ENCODE measurements at regions not wholly inside any gene's neighbourhood (a gene's known extent, or its start where the extent isn't known, plus 50 kb on each side); places are given as distances from the start of the nearest gene placed in this dataset.

GRCh38 chr9:13689925-13690324 is 410.4 kb upstream of the MPDZ start:
- H3K9ac ChIP-seq (ENCODE audit: low read length) = no peak overlapping the region
- no peaks in the 10 kb centered on the region for H3K9me3 ChIP-seq (ENCODE audit: control extremely low read depth in 1 of 3, control insufficient read depth in 2 of 3, insufficient read depth in 1 of 3, low read length in 2 of 3)
- H3K4me3 ChIP-seq (ENCODE audit: control extremely low read depth in 1 of 5, extremely low read depth in 1 of 5, insufficient read depth in 1 of 5, low read depth in 2 of 5, low read length in 4 of 5) = no peak overlapping the region
- H3K4me2 ChIP-seq (replicated peaks; ENCODE audit: low read depth, low read length, poor library complexity, severe bottlenecking) = no peak overlapping the region
- H4K20me1 ChIP-seq (ENCODE audit: control insufficient read depth, insufficient read depth, low read length, poor library complexity, severe bottlenecking) = no peaks in the 10 kb centered on the region
- H3K27me3 Mint-ChIP-seq = no peaks in the 10 kb centered on the region
- no peaks in the 10 kb centered on the region for H3K79me2 ChIP-seq (ENCODE audit: control insufficient read depth, insufficient read depth, low read length)
- no peak overlapping the region for H3K27ac ChIP-seq (ENCODE audit: low read length in 2 of 2)
- H3K27ac Mint-ChIP-seq = no peak overlapping the region
- no peaks in the 10 kb centered on the region for H3K36me3 ChIP-seq (replicated peaks in 1 of 2; ENCODE audit: control extremely low read depth in 1 of 2, control insufficient read depth in 1 of 2, extremely low read depth in 1 of 2, insufficient read depth in 2 of 2, low read length in 1 of 2)
- no peaks in the 10 kb centered on the region for H3K4me1 Mint-ChIP-seq
- intact Hi-C loops (cut with micrococcal nuclease) = no loop called here
- no CpG with 5 or more reads among the region's 2 CpGs for WGBS (ENCODE audit: insufficient coverage)
- no peaks in the 10 kb centered on the region for H3K4me1 ChIP-seq (ENCODE audit: control insufficient read depth in 2 of 2, insufficient read depth in 2 of 2, low read length in 2 of 2)
- no peaks in the 10 kb centered on the region for H3K9me3 Mint-ChIP-seq (ENCODE audit: insufficient read depth)
- no peak overlapping the region for H2AFZ ChIP-seq (ENCODE audit: insufficient read depth, low read depth, low read length, poor library complexity, severe bottlenecking)
- ChIA-PET POLR2A (no interaction called here), CTCF (no interaction called here)
- no peak for TF ChIP-seq CTCF (IDR thresholded peaks at IDR 0.05)
- no peak for TF ChIP-seq EZH2 (IDR thresholded peaks at IDR 0.05; ENCODE audit: borderline replicate concordance, insufficient read depth, low read depth, low read length, poor library complexity, severe bottlenecking)
- DNase-seq (no peak), ATAC-seq (ENCODE audit: low read depth) (no peak)
- no peaks in the 10 kb centered on the region for H3K27me3 ChIP-seq (replicated peaks in 1 of 4; ENCODE audit: control extremely low read depth in 1 of 4, control insufficient read depth in 3 of 4, insufficient read depth in 4 of 4, low read length in 3 of 4)
- no peak overlapping the region for H3K4me3 Mint-ChIP-seq

GRCh38 chr9:13688990-13689600 is 409.6 kb upstream of the MPDZ start:
- Histone ChIP-seq H2AFZ (ENCODE audit: insufficient read depth, low read depth, low read length, poor library complexity, severe bottlenecking) (no peak overlapping the region), H3K9me3 (ENCODE audit: control extremely low read depth in 1 of 3, control insufficient read depth in 2 of 3, insufficient read depth in 1 of 3, low read length in 2 of 3) (no peaks in the 10 kb centered on the region), H3K79me2 (ENCODE audit: control insufficient read depth, insufficient read depth, low read length) (no peaks in the 10 kb centered on the region), H3K4me1 (ENCODE audit: control insufficient read depth in 2 of 2, insufficient read depth in 2 of 2, low read length in 2 of 2) (no peaks in the 10 kb centered on the region), H3K4me3 (ENCODE audit: control extremely low read depth in 1 of 5, extremely low read depth in 1 of 5, insufficient read depth in 1 of 5, low read depth in 2 of 5, low read length in 4 of 5) (no peak overlapping the region), H3K9ac (ENCODE audit: low read length) (no peak overlapping the region), H3K27me3 (replicated peaks in 1 of 4; ENCODE audit: control extremely low read depth in 1 of 4, control insufficient read depth in 3 of 4, insufficient read depth in 4 of 4, low read length in 3 of 4) (no peaks in the 10 kb centered on the region), H3K27ac (ENCODE audit: low read length in 2 of 2) (no peak overlapping the region), H3K36me3 (replicated peaks in 1 of 2; ENCODE audit: control extremely low read depth in 1 of 2, control insufficient read depth in 1 of 2, extremely low read depth in 1 of 2, insufficient read depth in 2 of 2, low read length in 1 of 2) (no peaks in the 10 kb centered on the region), H3K4me2 (replicated peaks; ENCODE audit: low read depth, low read length, poor library complexity, severe bottlenecking) (no peak overlapping the region), H4K20me1 (ENCODE audit: control insufficient read depth, insufficient read depth, low read length, poor library complexity, severe bottlenecking) (no peaks in the 10 kb centered on the region)
- intact Hi-C loops (cut with micrococcal nuclease) = no loop called here
- DNase-seq (no peak), ATAC-seq (ENCODE audit: low read depth) (no peak)
- ChIA-PET POLR2A (no interaction called here), CTCF (no interaction called here)
- Mint-ChIP-seq H3K9me3 (ENCODE audit: insufficient read depth) (no peaks in the 10 kb centered on the region), H3K27ac (no peak overlapping the region), H3K27me3 (no peaks in the 10 kb centered on the region), H3K4me3 (no peak overlapping the region), H3K4me1 (no peaks in the 10 kb centered on the region)
- WGBS (ENCODE audit: insufficient coverage) = no CpG with 5 or more reads among the region's 1 CpG
- TF ChIP-seq EZH2 (IDR thresholded peaks at IDR 0.05; ENCODE audit: borderline replicate concordance, insufficient read depth, low read depth, low read length, poor library complexity, severe bottlenecking) = no peak

Data from B cell (primary cell).